Mesendoderm (in vitro differentiated cells): ENCODE measurements at regions not wholly inside any gene's neighbourhood (a gene's known extent, or its start where the extent isn't known, plus 50 kb on each side); places are given as distances from the start of the nearest gene placed in this dataset.
A peak's percentile ranks its signal among the peaks of the same experiment; 100 is the strongest.

Experiments used
- DNase-seq: peaks from one replicate; pipeline ENCODE4 v3.0.0; 2013
- H2AK5ac ChIP-seq: 2 replicates; pipeline ENCODE4 v1.6.1; 2013; ENCODE audit warnings: low read length, inconsistent platforms
- H2BK120ac ChIP-seq: 2 replicates; pipeline ENCODE4 v1.6.1; 2013; ENCODE audit warnings: low read depth, mild to moderate bottlenecking, low read length, moderate library complexity, mixed read lengths
- H2BK15ac ChIP-seq: replicated peaks from 2 replicates; pipeline ENCODE4 v1.6.1; 2013; ENCODE audit warnings: low read depth, mild to moderate bottlenecking, moderate library complexity
- H2BK5ac ChIP-seq: 2 replicates; pipeline ENCODE4 v1.6.1; 2013; ENCODE audit warnings: low read length, inconsistent platforms
- H3K18ac ChIP-seq: 2 replicates; pipeline ENCODE4 v1.6.1; 2013; ENCODE audit warnings: mild to moderate bottlenecking, low read length, mixed read lengths
- H3K23ac ChIP-seq: one replicate; pipeline ENCODE4 v1.6.1; 2013; ENCODE audit warnings: low read length
- H3K27ac ChIP-seq: 2 replicates; pipeline ENCODE4 v1.5.1; 2013; ENCODE audit warnings: low read depth, mild to moderate bottlenecking, inconsistent platforms, low read length, moderate library complexity
- H3K27me3 ChIP-seq: 2 replicates; pipeline ENCODE4 v1.6.1; 2013; ENCODE audit warnings: low read length, control low read depth, mild to moderate bottlenecking, inconsistent platforms; ENCODE audit not compliant: insufficient read depth, poor library complexity
- H3K36me3 ChIP-seq: 2 replicates; pipeline ENCODE4 v1.6.1; 2013; ENCODE audit warnings: low read length, inconsistent platforms; ENCODE audit not compliant: control insufficient read depth, insufficient read depth
- H3K4ac ChIP-seq: one replicate; pipeline ENCODE4 v1.6.1; 2013; ENCODE audit warnings: low read depth, mild to moderate bottlenecking, low read length, moderate library complexity
- H3K4me1 ChIP-seq: 2 replicates; pipeline ENCODE4 v1.6.1; 2013; ENCODE audit warnings: low read depth, low read length, inconsistent platforms; ENCODE audit not compliant: control insufficient read depth
- H3K4me2 ChIP-seq: 2 replicates; pipeline ENCODE4 v1.6.1; 2013; ENCODE audit warnings: low read length
- H3K4me3 ChIP-seq: 2 replicates; pipeline ENCODE4 v1.5.1; 2013; ENCODE audit warnings: mild to moderate bottlenecking, low read length
- H3K56ac ChIP-seq: one replicate; pipeline ENCODE4 v1.6.1; 2013; ENCODE audit warnings: low read length
- H3K79me1 ChIP-seq: 2 replicates; pipeline ENCODE4 v1.6.1; 2013; ENCODE audit warnings: low read length, inconsistent platforms
- H3K79me2 ChIP-seq: 2 replicates; pipeline ENCODE4 v1.6.1; 2013; ENCODE audit warnings: mild to moderate bottlenecking, low read length; ENCODE audit not compliant: control insufficient read depth, insufficient read depth
- H3K9ac ChIP-seq: 2 replicates; pipeline ENCODE4 v1.6.1; 2013; ENCODE audit warnings: low read length, inconsistent platforms
- H4K5ac ChIP-seq: one replicate; pipeline ENCODE4 v1.6.1; 2013; ENCODE audit warnings: low read length
- H4K8ac ChIP-seq: one replicate; pipeline ENCODE4 v1.6.1; 2013; ENCODE audit warnings: low read depth, mild to moderate bottlenecking, control low read depth, low read length, moderate library complexity
- WGBS: extraction: QIAGEN DNeasy Blood & Tissue Kit; methylation state at CpG from one replicate; pipeline ENCODE4 v1.1.7; 2013; ENCODE audit warnings: low lambda C conversion rate, missing lambda C conversion rate; ENCODE audit not compliant: insufficient coverage; ENCODE audit errors: extremely low coverage; 5-methylcytosine and 5-hydroxymethylcytosine counted together

DNA sequence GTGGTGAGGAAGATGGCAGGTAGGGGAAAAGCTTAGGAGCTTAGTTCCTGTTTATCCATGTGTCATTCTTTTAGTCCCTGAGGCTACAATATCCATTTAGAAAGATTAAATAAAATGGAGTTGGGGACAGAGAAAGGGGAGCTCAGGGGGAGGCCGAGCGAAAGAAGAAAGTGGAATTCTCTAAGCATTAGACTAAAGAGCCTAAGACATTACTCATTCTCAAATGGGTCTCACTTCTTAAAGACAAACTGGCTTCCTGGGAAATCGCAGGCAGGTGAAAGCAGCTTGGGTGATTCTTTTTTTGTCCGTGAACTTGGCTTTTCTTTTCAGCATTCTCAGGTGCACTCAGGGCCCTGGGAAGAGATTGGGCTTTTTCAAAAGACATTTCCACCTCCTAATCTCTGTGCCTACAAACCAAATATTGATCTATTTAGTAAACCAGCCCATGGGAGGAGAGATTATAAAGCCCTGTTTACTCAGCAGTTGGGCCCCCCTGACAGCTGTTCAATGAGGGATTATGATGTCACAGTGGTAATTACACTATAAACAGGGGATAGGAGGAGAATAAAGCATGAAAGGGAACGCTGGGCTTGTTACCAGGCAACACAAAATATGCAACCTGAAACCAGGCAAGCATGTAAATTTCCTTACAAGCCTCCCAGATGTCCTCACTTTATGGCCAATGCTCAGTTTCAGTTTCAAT is 584.0 kb downstream of the ACTL7B start:
- H2BK120ac ChIP-seq: no peak overlapping the region
- no peak overlapping the region for H3K9ac ChIP-seq
- no CpG with 5 or more reads among the region's 5 CpGs for WGBS
- H2BK15ac ChIP-seq: no peak overlapping the region
- H3K18ac ChIP-seq: peak overlapping the region; percentile 33
- no peak overlapping the region for H3K4me3 ChIP-seq
- DNase-seq: peak; percentile 75
- no peak overlapping the region for H3K23ac ChIP-seq
- no peak overlapping the region for H4K8ac ChIP-seq
- no peak overlapping the region for H3K27ac ChIP-seq
- H3K79me1 ChIP-seq: no peaks in the 10 kb centered on the region
- no peaks in the 10 kb centered on the region for H3K27me3 ChIP-seq
- no peak overlapping the region for H2AK5ac ChIP-seq
- H4K5ac ChIP-seq: no peak overlapping the region
- no peak overlapping the region for H3K4ac ChIP-seq
- H3K4me1 ChIP-seq: peaks cover 4% of the 10 kb centered on the region
- H3K36me3 ChIP-seq: no peaks in the 10 kb centered on the region
- no peaks in the 10 kb centered on the region for H3K79me2 ChIP-seq
- no peak overlapping the region for H2BK5ac ChIP-seq
- H3K4me2 ChIP-seq: no peak overlapping the region
- peak overlapping the region; percentile 17 for H3K56ac ChIP-seq

DNA sequence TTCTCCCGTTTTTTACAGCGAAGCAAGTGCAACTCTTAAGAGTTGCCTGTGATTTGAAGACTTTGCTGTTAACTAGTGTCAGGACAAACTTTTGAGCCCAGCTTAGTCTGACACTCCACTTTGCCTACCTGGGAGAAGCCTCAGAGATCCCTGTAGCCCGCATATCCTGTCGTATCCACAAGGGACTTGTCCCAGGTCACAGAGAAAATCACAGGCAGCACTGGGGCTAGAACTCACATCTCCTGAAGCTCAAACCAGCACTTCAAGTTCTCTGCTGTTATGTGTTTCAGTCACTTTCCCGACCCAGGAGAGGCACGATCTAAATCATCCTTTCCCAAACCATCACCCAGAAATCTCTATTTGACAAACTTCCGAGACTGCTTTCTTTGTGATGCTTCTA is 584.5 kb downstream of the ACTL7B start:
- Histone ChIP-seq H3K23ac (no peak overlapping the region), H3K4ac (no peak overlapping the region), H3K56ac (no peak overlapping the region), H3K79me1 (no peaks in the 10 kb centered on the region), H3K27me3 (no peaks in the 10 kb centered on the region), H3K4me1 (peaks cover 4% of the 10 kb centered on the region), H4K8ac (no peak overlapping the region), H3K79me2 (no peaks in the 10 kb centered on the region), H2BK15ac (no peak overlapping the region), H3K36me3 (no peaks in the 10 kb centered on the region), H4K5ac (no peak overlapping the region), H2BK5ac (no peak overlapping the region), H3K27ac (no peak overlapping the region), H3K4me3 (no peak overlapping the region), H3K4me2 (no peak overlapping the region), H3K9ac (no peak overlapping the region), H2AK5ac (no peak overlapping the region), H3K18ac (no peak overlapping the region), H2BK120ac (no peak overlapping the region)
- no CpG with 5 or more reads among the region's 7 CpGs for WGBS
- DNase-seq: peak; percentile 53

DNA sequence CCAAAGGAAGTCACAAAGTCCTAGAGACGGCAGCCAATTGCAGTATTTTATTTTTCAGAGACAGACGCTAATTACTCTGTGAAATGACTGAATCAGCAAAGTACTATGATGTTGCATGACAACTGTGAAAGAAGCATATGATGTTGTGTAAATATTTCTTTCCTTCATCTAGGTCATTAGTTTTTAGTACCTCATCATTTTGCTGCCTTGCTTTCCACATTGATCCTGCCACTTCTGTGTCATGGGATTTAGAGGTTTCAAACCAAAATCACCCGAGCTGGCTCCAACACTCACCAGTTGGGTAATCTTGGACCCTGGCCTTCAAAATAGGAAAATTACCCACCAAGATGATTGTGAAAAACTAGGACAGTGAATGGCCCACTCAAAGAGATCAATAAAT is 585.2 kb downstream of the ACTL7B start:
- no peak overlapping the region for H3K23ac ChIP-seq
- no peaks in the 10 kb centered on the region for H3K79me2 ChIP-seq
- no peak overlapping the region for H2BK15ac ChIP-seq
- no peaks in the 10 kb centered on the region for H3K27me3 ChIP-seq
- no peaks in the 10 kb centered on the region for H3K36me3 ChIP-seq
- no peak overlapping the region for H3K9ac ChIP-seq
- no peak overlapping the region for H4K5ac ChIP-seq
- no peak overlapping the region for H3K27ac ChIP-seq
- H4K8ac ChIP-seq: no peak overlapping the region
- no peak overlapping the region for H2BK5ac ChIP-seq
- peaks cover 4% of the 10 kb centered on the region for H3K4me1 ChIP-seq
- H2BK120ac ChIP-seq: no peak overlapping the region
- H2AK5ac ChIP-seq: no peak overlapping the region
- no peak for DNase-seq
- H3K79me1 ChIP-seq: no peaks in the 10 kb centered on the region
- H3K4me2 ChIP-seq: no peak overlapping the region
- no peak overlapping the region for H3K56ac ChIP-seq
- H3K4ac ChIP-seq: no peak overlapping the region
- WGBS: no CpG with 5 or more reads among the region's 3 CpGs
- no peak overlapping the region for H3K4me3 ChIP-seq
- H3K18ac ChIP-seq: no peak overlapping the region

DNA sequence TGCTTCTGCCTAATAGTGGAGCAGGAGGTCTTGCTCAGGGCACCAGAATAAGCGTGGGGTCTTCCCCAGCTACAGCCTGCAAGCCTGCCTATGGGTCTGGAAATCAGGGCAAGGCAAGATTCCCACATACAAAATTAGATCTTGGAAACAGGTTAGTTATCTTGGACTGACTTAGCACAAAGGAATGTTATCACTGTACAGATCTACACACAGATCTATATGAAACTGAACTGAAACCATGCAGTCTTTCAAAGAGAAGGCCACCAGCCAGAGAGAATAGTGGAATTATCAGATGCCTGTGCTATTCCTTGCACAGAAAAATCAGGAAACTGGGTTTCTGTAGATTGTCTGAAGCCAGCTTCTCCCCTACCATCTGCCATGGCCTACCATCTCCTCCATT is 585.7 kb downstream of the ACTL7B start:
- no peak overlapping the region for H2BK15ac ChIP-seq
- H2AK5ac ChIP-seq: no peak overlapping the region

DNA sequence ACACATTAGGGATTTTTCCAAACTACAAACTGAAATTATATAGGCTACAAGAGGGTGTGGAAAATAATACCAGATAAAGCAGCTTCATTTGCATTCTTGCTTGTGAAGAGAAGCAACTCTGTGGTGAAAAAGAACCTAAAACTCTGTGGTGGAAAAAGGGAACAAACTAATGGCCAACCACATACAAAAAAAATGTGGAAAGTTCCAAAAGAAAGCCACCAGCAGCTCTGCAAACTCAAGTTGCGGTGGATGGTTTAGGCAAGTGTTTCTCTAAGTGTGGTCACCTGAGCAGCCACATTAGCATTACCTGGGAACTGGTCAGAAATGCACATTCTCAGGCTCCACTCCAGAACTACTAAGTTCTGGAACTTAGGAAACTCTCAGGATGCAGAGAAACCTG is 586.4 kb downstream of the ACTL7B start:
- no CpG with 5 or more reads among the region's 1 CpG for WGBS
- DNase-seq: no peak
- no peak overlapping the region for H3K23ac ChIP-seq
- H3K4me2 ChIP-seq: no peak overlapping the region
- H3K4ac ChIP-seq: no peak overlapping the region
- no peak overlapping the region for H3K27ac ChIP-seq
- no peak overlapping the region for H3K9ac ChIP-seq
- no peaks in the 10 kb centered on the region for H3K27me3 ChIP-seq
- no peaks in the 10 kb centered on the region for H3K79me2 ChIP-seq
- H3K4me1 ChIP-seq: peaks cover 4% of the 10 kb centered on the region
- H4K5ac ChIP-seq: no peak overlapping the region
- H2BK120ac ChIP-seq: no peak overlapping the region
- no peaks in the 10 kb centered on the region for H3K36me3 ChIP-seq
- no peak overlapping the region for H2BK15ac ChIP-seq
- no peak overlapping the region for H2AK5ac ChIP-seq
- no peak overlapping the region for H2BK5ac ChIP-seq
- no peak overlapping the region for H3K56ac ChIP-seq
- no peaks in the 10 kb centered on the region for H3K79me1 ChIP-seq
- H3K4me3 ChIP-seq: no peak overlapping the region
- H4K8ac ChIP-seq: no peak overlapping the region
- no peak overlapping the region for H3K18ac ChIP-seq

More for the DNA sequence above, 585.7 kb downstream of the ACTL7B start:
- no CpG with 5 or more reads among the region's 1 CpG for WGBS
- H3K56ac ChIP-seq: no peak overlapping the region
- H3K18ac ChIP-seq: no peak overlapping the region
- H4K5ac ChIP-seq: no peak overlapping the region
- H3K4me2 ChIP-seq: no peak overlapping the region
- H3K27me3 ChIP-seq: no peaks in the 10 kb centered on the region
- DNase-seq: no peak
- H3K23ac ChIP-seq: no peak overlapping the region
- no peak overlapping the region for H3K27ac ChIP-seq
- no peaks in the 10 kb centered on the region for H3K79me1 ChIP-seq
- H4K8ac ChIP-seq: no peak overlapping the region
- H3K4me1 ChIP-seq: peaks cover 4% of the 10 kb centered on the region
- H2BK120ac ChIP-seq: no peak overlapping the region
- H3K79me2 ChIP-seq: no peaks in the 10 kb centered on the region
- H3K9ac ChIP-seq: no peak overlapping the region
- no peak overlapping the region for H3K4me3 ChIP-seq
- H3K36me3 ChIP-seq: no peaks in the 10 kb centered on the region
- no peak overlapping the region for H2BK5ac ChIP-seq
- H3K4ac ChIP-seq: no peak overlapping the region

DNA sequence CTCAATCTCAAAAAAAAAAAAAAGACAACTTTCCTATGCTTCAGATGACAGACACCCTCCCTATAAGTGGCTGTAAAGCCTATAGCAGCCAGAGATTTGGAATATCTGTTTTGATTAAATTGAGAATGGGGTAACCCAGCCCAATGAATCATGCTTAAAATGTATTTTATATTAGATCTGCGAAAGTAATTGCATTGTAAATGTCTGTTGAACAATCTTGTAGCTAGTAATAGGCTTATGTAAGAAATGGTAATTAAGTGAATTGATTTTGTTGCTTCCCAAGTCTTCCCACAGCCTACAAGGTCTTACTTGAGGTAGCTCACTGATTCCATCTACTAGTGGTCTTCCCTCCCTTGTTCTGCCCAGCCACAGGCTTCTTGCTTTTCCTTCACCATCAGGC is 590.7 kb downstream of the ACTL7B start:
- H3K56ac ChIP-seq: no peak overlapping the region
- no peak overlapping the region for H4K8ac ChIP-seq
- no peak overlapping the region for H3K18ac ChIP-seq
- no peak overlapping the region for H2AK5ac ChIP-seq
- H3K79me2 ChIP-seq: no peaks in the 10 kb centered on the region
- H3K27me3 ChIP-seq: no peaks in the 10 kb centered on the region
- H3K36me3 ChIP-seq: no peaks in the 10 kb centered on the region
- no peak overlapping the region for H4K5ac ChIP-seq
- WGBS: 100% methylated on average over 1 of the region's 1 CpG
- no peak for DNase-seq
- no peak overlapping the region for H3K4ac ChIP-seq
- H2BK15ac ChIP-seq: no peak overlapping the region
- no peaks in the 10 kb centered on the region for H3K79me1 ChIP-seq
- H3K27ac ChIP-seq: no peak overlapping the region
- H2BK120ac ChIP-seq: no peak overlapping the region
- no peaks in the 10 kb centered on the region for H3K4me1 ChIP-seq
- H3K23ac ChIP-seq: no peak overlapping the region
- no peak overlapping the region for H3K4me2 ChIP-seq
- no peak overlapping the region for H3K9ac ChIP-seq
- no peak overlapping the region for H3K4me3 ChIP-seq
- no peak overlapping the region for H2BK5ac ChIP-seq
